Keratinocyte (primary cell): ENCODE measurements at regions not wholly inside any gene's neighbourhood (a gene's known extent, or its start where the extent isn't known, plus 50 kb on each side); places are given as distances from the start of the nearest gene placed in this dataset.

Experiments
- DNase-seq: peaks from one replicate; pipeline ENCODE4 v3.0.0-alpha.2; 2011; ENCODE audit warnings: low read depth, missing footprints, low spot score
- FAIRE-seq: peaks from 2 replicates; lab custom pipeline; 2011; peaks lifted over from hg19 to GRCh38; lab: Jason Lieb, UNC
- H2AFZ ChIP-seq: 2 replicates; pipeline ENCODE4 v1.6.0; 2012; ENCODE audit warnings: low read length, control low read depth, inconsistent platforms; ENCODE audit not compliant: control insufficient read depth
- H3K27ac ChIP-seq: 2 replicates; pipeline ENCODE4 v1.5.1; 2011; ENCODE audit warnings: low read length; ENCODE audit not compliant: control insufficient read depth, insufficient read depth
- H3K27me3 ChIP-seq: 3 replicates; pipeline ENCODE4 v1.6.0; 2011; ENCODE audit warnings: low read length; ENCODE audit not compliant: control insufficient read depth, insufficient read depth; ENCODE audit errors: extremely low read depth
- H3K36me3 ChIP-seq, 2 experiments: 2 replicates in 1 of 2; 3 replicates in 1 of 2; pipeline ENCODE4 v1.5.1; 2011; ENCODE audit warnings: low read length in 2 of 2, mild to moderate bottlenecking in 1 of 2; ENCODE audit not compliant: control insufficient read depth in 2 of 2, insufficient read depth in 2 of 2; ENCODE audit errors: extremely low read depth in 1 of 2
- H3K4me1 ChIP-seq: 3 replicates; pipeline ENCODE4 v1.5.1; 2011; ENCODE audit warnings: low read length; ENCODE audit not compliant: control insufficient read depth, insufficient read depth; ENCODE audit errors: extremely low read depth
- H3K4me2 ChIP-seq: 3 replicates; pipeline ENCODE4 v1.6.0; 2011; ENCODE audit warnings: low read depth, low read length; ENCODE audit not compliant: control insufficient read depth, insufficient read depth; ENCODE audit errors: extremely low read depth
- H3K4me3 ChIP-seq, 3 experiments: fragments of 200-600 bp in 1 of 3; sonication (generic) in 1 of 3; 2 replicates in 2 of 3; 3 replicates in 1 of 3; pipeline ENCODE4 v1.5.1; 2011 to 2016; ENCODE audit warnings: low read length in 3 of 3, mild to moderate bottlenecking in 3 of 3, control low read depth in 2 of 3, inconsistent platforms in 1 of 3, low read depth in 1 of 3, mixed read lengths in 1 of 3, mixed run types in 1 of 3, moderate library complexity in 1 of 3; ENCODE audit not compliant: control insufficient read depth in 2 of 3, insufficient read depth in 2 of 3; ENCODE audit errors: extremely low read depth in 1 of 3
- H3K79me2 ChIP-seq: 2 replicates; pipeline ENCODE4 v1.6.0; 2012; ENCODE audit warnings: low read length; ENCODE audit not compliant: control insufficient read depth, insufficient read depth
- H3K9ac ChIP-seq: 3 replicates; pipeline ENCODE4 v1.6.0; 2011; ENCODE audit warnings: low read length; ENCODE audit not compliant: control insufficient read depth, insufficient read depth; ENCODE audit errors: extremely low read depth
- H3K9me1 ChIP-seq: 3 replicates; pipeline ENCODE4 v1.6.0; 2011; ENCODE audit warnings: low read length; ENCODE audit not compliant: control insufficient read depth, insufficient read depth; ENCODE audit errors: extremely low read depth
- H3K9me3 ChIP-seq: 2 replicates; pipeline ENCODE4 v1.5.1; 2012; ENCODE audit warnings: low read depth, low read length; ENCODE audit not compliant: control insufficient read depth
- H4K20me1 ChIP-seq: 3 replicates; pipeline ENCODE4 v1.6.0; 2011; ENCODE audit warnings: low read length; ENCODE audit not compliant: control insufficient read depth, insufficient read depth; ENCODE audit errors: extremely low read depth
- CTCF ChIP-seq, 3 experiments: IDR thresholded peaks in 1 of 3; conservative IDR thresholded peaks in 1 of 3; optimal IDR thresholded peaks in 1 of 3; 2 replicates in 2 of 3; 3 replicates in 1 of 3; pipeline versions ENCODE3 to v1.5.1; 2011; ENCODE audit warnings: low read length in 3 of 3, mild to moderate bottlenecking in 3 of 3, moderate library complexity in 2 of 3, control low read depth in 1 of 3, inconsistent platforms in 1 of 3; ENCODE audit not compliant: insufficient read depth in 2 of 3; ENCODE audit errors: extremely low read depth in 1 of 3
- EZH2 ChIP-seq: IDR thresholded peaks from one replicate; pipeline ENCODE4 v1.6.1; 2012; ENCODE audit warnings: inconsistent platforms, mild to moderate bottlenecking, low read length, moderate library complexity
- dilution Hi-C: fragments of 300-500 bp; cut with MboI; formaldehyde crosslinking; loops from one replicate; pipeline ENCODE4 v1.7.0; 2020; ENCODE audit warnings: low sequenced_read_pairs; ENCODE audit not compliant: extremely low pct_ligation_motif_present

- no peaks in the 10 kb centered on the region for H3K4me1 ChIP-seq
- no peaks in the 10 kb centered on the region for H3K36me3 ChIP-seq
- H4K20me1 ChIP-seq = no peaks in the 10 kb centered on the region
- no peaks in the 10 kb centered on the region for H3K9me3 ChIP-seq
- no peaks in the 10 kb centered on the region for H3K27me3 ChIP-seq
- H3K4me3 ChIP-seq = no peak overlapping the region
- no peaks in the 10 kb centered on the region for H3K9me1 ChIP-seq
- H3K79me2 ChIP-seq = no peaks in the 10 kb centered on the region
- H2AFZ ChIP-seq = no peak overlapping the region
- no peak for DNase-seq
- no peak overlapping the region for H3K9ac ChIP-seq
- no peak overlapping the region for H3K4me2 ChIP-seq
- H3K27ac ChIP-seq = no peak overlapping the region
- TF ChIP-seq EZH2 (no peak), CTCF (optimal IDR thresholded peaks at IDR 0.05 in 1 of 3, IDR thresholded peaks at IDR 0.05 in 1 of 3, conservative IDR thresholded peaks at IDR 0.05 in 1 of 3; ENCODE audit: extremely low read depth in 1 of 3, insufficient read depth in 2 of 3, low read length in 3 of 3) (no peak)
- dilution Hi-C loops = no loop called here
- no peak for FAIRE-seq
Measured at GRCh38 chr7:69282946-69283345, 315.3 kb upstream of the AUTS2 start.

GRCh38 chr7:69283421-69283820 lies 314.9 kb upstream of the AUTS2 start:
- Histone ChIP-seq H3K27ac (no peak overlapping the region), H3K36me3 (no peaks in the 10 kb centered on the region), H3K4me3 (no peak overlapping the region), H3K9me3 (no peaks in the 10 kb centered on the region), H3K79me2 (no peaks in the 10 kb centered on the region), H3K9me1 (no peaks in the 10 kb centered on the region), H3K4me1 (no peaks in the 10 kb centered on the region), H3K27me3 (no peaks in the 10 kb centered on the region), H2AFZ (no peak overlapping the region), H3K9ac (no peak overlapping the region), H4K20me1 (no peaks in the 10 kb centered on the region), H3K4me2 (no peak overlapping the region)
- no peak for FAIRE-seq
- no peak for DNase-seq
- no peak for TF ChIP-seq EZH2
- TF ChIP-seq CTCF (optimal IDR thresholded peaks at IDR 0.05 in 1 of 3, IDR thresholded peaks at IDR 0.05 in 1 of 3, conservative IDR thresholded peaks at IDR 0.05 in 1 of 3; ENCODE audit: extremely low read depth in 1 of 3, insufficient read depth in 2 of 3, low read length in 3 of 3) = no peak
- dilution Hi-C loops = no loop called here
